ENCODE measurements at regions not wholly inside any gene's neighbourhood (a gene's known extent, or its start where the extent isn't known, plus 50 kb on each side); places are given as distances from the start of the nearest gene placed in this dataset.

DNA sequence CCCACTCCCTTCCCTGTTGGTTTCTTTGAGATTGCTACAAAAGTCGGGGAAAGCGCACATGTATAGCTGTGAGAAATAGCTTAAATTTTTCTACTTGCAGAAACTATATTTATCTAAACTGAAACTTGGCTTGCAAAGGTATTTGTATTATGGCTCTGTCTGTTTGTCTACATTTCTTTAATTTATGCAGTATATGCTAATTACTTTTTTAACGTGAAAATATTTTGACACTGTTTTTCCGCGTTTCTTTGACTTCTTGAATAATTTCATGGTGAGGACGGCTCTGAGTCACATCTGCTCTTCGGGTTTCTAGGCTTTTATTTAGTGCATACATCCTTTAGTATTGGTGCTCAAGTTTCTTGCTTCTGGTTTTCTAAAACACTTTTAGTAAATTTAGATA lies 182.1 kb upstream of the ZRANB2 start:
- Histone ChIP-seq H3K9me3 (replicated peaks; ENCODE audit: control insufficient read depth, insufficient read depth, low read depth, low read length) (no peaks in the 10 kb centered on the region), H2AFZ (ENCODE audit: low read depth, low read length) (no peak overlapping the region), H3K9me1 (ENCODE audit: control insufficient read depth, insufficient read depth, low read length) (no peaks in the 10 kb centered on the region), H3K27ac (ENCODE audit: extremely low read depth, low read depth, low read length) (no peak overlapping the region), H3K27me3 (ENCODE audit: control insufficient read depth in 2 of 2, insufficient read depth in 2 of 2, low read length in 2 of 2) (no peaks in the 10 kb centered on the region), H3K4me2 (ENCODE audit: insufficient read depth, low read length) (no peak overlapping the region), H3K4me3 (no peak overlapping the region), H3K4me1 (replicated peaks in 1 of 2; ENCODE audit: control insufficient read depth in 2 of 2, insufficient read depth in 2 of 2, low read length in 2 of 2) (no peaks in the 10 kb centered on the region), H4K20me1 (replicated peaks; ENCODE audit: control insufficient read depth, insufficient read depth, low read length) (no peaks in the 10 kb centered on the region), H3K36me3 (ENCODE audit: control insufficient read depth, insufficient read depth, low read length) (no peaks in the 10 kb centered on the region), H3K79me2 (ENCODE audit: control insufficient read depth, insufficient read depth, low read length) (no peaks in the 10 kb centered on the region), H3K9ac (ENCODE audit: insufficient read depth in 1 of 2, low read depth in 2 of 2, low read length in 2 of 2) (no peak overlapping the region)
- POLR2A ChIA-PET, result no interaction called here
- FAIRE-seq (no peak), DNase-seq (ENCODE audit: extremely low read depth in 1 of 4, low spot score in 3 of 4) (no peak), ATAC-seq (no peak)
- in situ Hi-C loops (cut with MboI), result no loop called here
- CTCF ChIA-PET (ENCODE audit: low intra/inter-chr PET ratio), result no interaction called here
- TF ChIP-seq SNAPC5 (CRISPR knock-in tag; IDR thresholded peaks at IDR 0.05) (no peak), TCF3 (CRISPR knock-in tag; IDR thresholded peaks at IDR 0.05) (no peak), CHD1 (IDR thresholded peaks at IDR 0.05; ENCODE audit: low read length) (no peak), PBX2 (CRISPR knock-in tag; IDR thresholded peaks at IDR 0.05; ENCODE audit: low read depth) (no peak), PBX2 (tag; conservative IDR thresholded peaks at IDR 0.05; ENCODE audit: low read depth) (no peak), GATAD2A (IDR thresholded peaks at IDR 0.05) (no peak), CBX2 (IDR thresholded peaks at IDR 0.05; ENCODE audit: insufficient read depth, low read length, poor library complexity, severe bottlenecking) (no peak), ZC3H4 (CRISPR knock-in tag; IDR thresholded peaks at IDR 0.05; ENCODE audit: borderline replicate concordance) (no peak)
- TF ChIP-seq, protein P1, sequence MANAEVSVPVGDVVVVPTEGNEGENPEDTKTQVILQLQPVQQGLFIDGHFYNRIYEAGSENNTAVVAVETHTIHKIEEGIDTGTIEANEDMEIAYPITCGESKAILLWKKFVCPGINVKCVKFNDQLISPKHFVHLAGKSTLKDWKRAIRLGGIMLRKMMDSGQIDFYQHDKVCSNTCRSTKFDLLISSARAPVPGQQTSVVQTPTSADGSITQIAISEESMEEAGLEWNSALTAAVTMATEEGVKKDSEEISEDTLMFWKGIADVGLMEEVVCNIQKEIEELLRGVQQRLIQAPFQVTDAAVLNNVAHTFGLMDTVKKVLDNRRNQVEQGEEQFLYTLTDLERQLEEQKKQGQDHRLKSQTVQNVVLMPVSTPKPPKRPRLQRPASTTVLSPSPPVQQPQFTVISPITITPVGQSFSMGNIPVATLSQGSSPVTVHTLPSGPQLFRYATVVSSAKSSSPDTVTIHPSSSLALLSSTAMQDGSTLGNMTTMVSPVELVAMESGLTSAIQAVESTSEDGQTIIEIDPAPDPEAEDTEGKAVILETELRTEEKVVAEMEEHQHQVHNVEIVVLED (CRISPR knock-in tag; IDR thresholded peaks at IDR 0.05), result no peak
- intact Hi-C loops (cut with micrococcal nuclease), result no loop called here
- BruUV-seq (replicated peaks), result no TSS peak
- WGBS (ENCODE audit: insufficient coverage, low coverage, missing lambda C conversion rate), result under 1% methylated on average over 7 of the region's 7 CpGs
